NB4 (cell line): ENCODE measurements at regions not wholly inside any gene's neighbourhood (a gene's known extent, or its start where the extent isn't known, plus 50 kb on each side); places are given as distances from the start of the nearest gene placed in this dataset.

Experiments
- MAX ChIP-seq: IDR thresholded peaks from 2 replicates; pipeline ENCODE4 v1.6.1; 2011; ENCODE audit warnings: low read depth, low read length
- MYC ChIP-seq: IDR thresholded peaks from 2 replicates; pipeline ENCODE4 v1.6.1; 2011; ENCODE audit warnings: low read depth, low read length
- POLR2A ChIP-seq: IDR thresholded peaks from 2 replicates; pipeline ENCODE4 v1.6.1; 2011; ENCODE audit warnings: mild to moderate bottlenecking; ENCODE audit not compliant: insufficient read length; ENCODE audit errors: extremely low read depth
- TF ChIP-seq, protein P1 (sequence below): IDR thresholded peaks from one replicate; pipeline ENCODE4 v1.5.1; 2012; ENCODE audit warnings: low read depth, low read length

- TF ChIP-seq, protein P1, sequence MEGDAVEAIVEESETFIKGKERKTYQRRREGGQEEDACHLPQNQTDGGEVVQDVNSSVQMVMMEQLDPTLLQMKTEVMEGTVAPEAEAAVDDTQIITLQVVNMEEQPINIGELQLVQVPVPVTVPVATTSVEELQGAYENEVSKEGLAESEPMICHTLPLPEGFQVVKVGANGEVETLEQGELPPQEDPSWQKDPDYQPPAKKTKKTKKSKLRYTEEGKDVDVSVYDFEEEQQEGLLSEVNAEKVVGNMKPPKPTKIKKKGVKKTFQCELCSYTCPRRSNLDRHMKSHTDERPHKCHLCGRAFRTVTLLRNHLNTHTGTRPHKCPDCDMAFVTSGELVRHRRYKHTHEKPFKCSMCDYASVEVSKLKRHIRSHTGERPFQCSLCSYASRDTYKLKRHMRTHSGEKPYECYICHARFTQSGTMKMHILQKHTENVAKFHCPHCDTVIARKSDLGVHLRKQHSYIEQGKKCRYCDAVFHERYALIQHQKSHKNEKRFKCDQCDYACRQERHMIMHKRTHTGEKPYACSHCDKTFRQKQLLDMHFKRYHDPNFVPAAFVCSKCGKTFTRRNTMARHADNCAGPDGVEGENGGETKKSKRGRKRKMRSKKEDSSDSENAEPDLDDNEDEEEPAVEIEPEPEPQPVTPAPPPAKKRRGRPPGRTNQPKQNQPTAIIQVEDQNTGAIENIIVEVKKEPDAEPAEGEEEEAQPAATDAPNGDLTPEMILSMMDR, result no peak
- TF ChIP-seq MAX (no peak), POLR2A (no peak), MYC (no peak)
Observed at GRCh38 chr2:129490641-129491040, 488.8 kb upstream of the RAB6C start.
